GM12878 (cell line): ENCODE measurements at regions not wholly inside any gene's neighbourhood (a gene's known extent, or its start where the extent isn't known, plus 50 kb on each side); places are given as distances from the start of the nearest gene placed in this dataset.

Source experiments
- ATAC-seq: fragments of 200-7000 bp; cut with Tn5 transposase; 3 replicates; pipeline ENCODE4 v1.9.1; 2020; ENCODE audit warnings: mild to moderate bottlenecking, moderate library complexity
- BruUV-seq: library from RNA; stranded (reverse); fragments of 400-500 nt; replicated peaks from 2 replicates; lab custom pipeline; 2021; lab: Mats Ljungman, UMichigan
- CTCF ChIA-PET: fragments of 300-600 bp; sonication (Branson Sonifier 250); formaldehyde crosslinking; extraction: SDS; loops from one replicate; lab custom pipeline; 2021; ENCODE audit warnings: inconsistent platforms; lab: Yijun Ruan, JAX
- POLR2A ChIA-PET: fragments of 350-600 bp; formaldehyde crosslinking; extraction: SDS; loops from one replicate; lab custom pipeline; 2021; ENCODE audit warnings: inconsistent platforms; lab: Charles Lee
- RAD21 ChIA-PET: fragments of 300-600 bp; sonication (Branson Sonifier 250); formaldehyde crosslinking; loops from one replicate; lab custom pipeline; 2023; ENCODE audit warnings: antibody characterized with exemption; ENCODE audit not compliant: unreplicated experiment; lab: Charles Lee
- SMC1A ChIA-PET: fragments of 300-600 bp; sonication (Branson Sonifier 250); formaldehyde crosslinking; loops from one replicate; lab custom pipeline; 2023; ENCODE audit not compliant: unreplicated experiment, uncharacterized antibody; lab: Charles Lee
- DNase-seq: peaks from one replicate; pipeline ENCODE4 v3.0.0-alpha.2; 2011; ENCODE audit warnings: low read depth, low spot score
- FAIRE-seq: peaks from 3 replicates; lab custom pipeline; 2011; peaks lifted over from hg19 to GRCh38; lab: Jason Lieb, UNC
- H2AFZ ChIP-seq: 2 replicates; pipeline ENCODE4 v1.6.0; 2011; ENCODE audit warnings: low read depth, low read length, control low read depth; ENCODE audit not compliant: control insufficient read depth
- H3K27ac ChIP-seq: 2 replicates; pipeline ENCODE4 v1.5.1; 2011; ENCODE audit warnings: control low read depth; ENCODE audit not compliant: control insufficient read depth, insufficient read depth
- H3K27me3 ChIP-seq, 2 experiments: replicated peaks in 1 of 2; 2 replicates each; pipeline versions ENCODE4 v1.6.0 to v1.6.1; 2011; ENCODE audit warnings: low read length in 1 of 2; ENCODE audit not compliant: control insufficient read depth in 2 of 2, insufficient read depth in 2 of 2
- H3K36me3 ChIP-seq, 2 experiments: 2 replicates each; pipeline ENCODE4 v1.5.1; 2011; ENCODE audit warnings: low read length in 1 of 2; ENCODE audit not compliant: control insufficient read depth in 2 of 2, insufficient read depth in 2 of 2
- H3K4me1 ChIP-seq: 2 replicates; pipeline ENCODE4 v1.6.1; 2011; ENCODE audit warnings: mild to moderate bottlenecking, low read length, moderate library complexity, mixed read lengths; ENCODE audit not compliant: control insufficient read depth, insufficient read depth
- H3K4me2 ChIP-seq: 2 replicates; pipeline ENCODE4 v1.6.0; 2011; ENCODE audit warnings: control low read depth; ENCODE audit not compliant: control insufficient read depth, insufficient read depth
- H3K4me3 ChIP-seq: fragments of 200-600 bp; sonication (generic); 2 replicates; pipeline ENCODE4 v1.5.1; 2016
- H3K79me2 ChIP-seq: 2 replicates; pipeline ENCODE4 v1.6.0; 2011; ENCODE audit warnings: low read length; ENCODE audit not compliant: control insufficient read depth, insufficient read depth
- H3K9ac ChIP-seq: 2 replicates; pipeline ENCODE4 v1.8.0; 2011; ENCODE audit warnings: low read length, control low read depth, mixed read lengths; ENCODE audit not compliant: control insufficient read depth, insufficient read depth
- H3K9me3 ChIP-seq: replicated peaks from 3 replicates; pipeline ENCODE4 v1.5.1; 2011; ENCODE audit warnings: mild to moderate bottlenecking, low read length; ENCODE audit not compliant: control insufficient read depth, insufficient read depth
- H4K20me1 ChIP-seq: 2 replicates; pipeline ENCODE4 v1.6.0; 2011; ENCODE audit not compliant: control insufficient read depth, insufficient read depth
- NR2F1 ChIP-seq: fragments of 450-650 bp; conservative IDR thresholded peaks from 2 replicates; pipeline ENCODE4 v1.6.1; 2017; ENCODE audit warnings: mild to moderate bottlenecking
- POLR2AphosphoS2 ChIP-seq: IDR thresholded peaks from 2 replicates; pipeline ENCODE4 v1.6.1; 2011; ENCODE audit warnings: low read depth, mild to moderate bottlenecking, low read length, improper control_type of control experiment, moderate library complexity
- SMC3 ChIP-seq: IDR thresholded peaks from 2 replicates; pipeline ENCODE4 v1.6.1; 2011; ENCODE audit warnings: low read length, improper control_type of control experiment, borderline replicate concordance
- SREBF2 ChIP-seq: IDR thresholded peaks from 2 replicates; pipeline ENCODE4 v1.6.1; 2012; ENCODE audit warnings: mild to moderate bottlenecking, low read length
- YBX1 ChIP-seq: fragments of 450-650 bp; IDR thresholded peaks from 2 replicates; pipeline ENCODE4 v1.6.1; 2016; ENCODE audit warnings: antibody characterized with exemption
- ZNF217 ChIP-seq: fragments of 450-650 bp; IDR thresholded peaks from 2 replicates; pipeline ENCODE4 v1.6.1; 2017; ENCODE audit warnings: antibody characterized with exemption, mild to moderate bottlenecking
- ZNF24 ChIP-seq: fragments of 450-650 bp; IDR thresholded peaks from 2 replicates; pipeline ENCODE4 v1.6.1; 2017; ENCODE audit warnings: antibody characterized with exemption, mild to moderate bottlenecking
- ZNF274 ChIP-seq: IDR thresholded peaks from one replicate; pipeline ENCODE4 v1.8.0; 2011; ENCODE audit not compliant: insufficient read length, insufficient read depth
- WGBS: methylation state at CpG from one replicate; pipeline ENCODE4 v1.1.6; 2016; ENCODE audit warnings: low lambda C conversion rate; ENCODE audit not compliant: insufficient replicate concordance, insufficient coverage; ENCODE audit errors: missing lambda C conversion rate; 5-methylcytosine and 5-hydroxymethylcytosine counted together
- in situ Hi-C: fragments of 300-500 bp; cut with MboI; formaldehyde crosslinking; loops from 9 replicates; pipeline ENCODE4 v1.14.3; 2018; ENCODE audit warnings: mixed read lengths
- intact Hi-C: fragments of 100-400 bp; cut with micrococcal nuclease; formaldehyde crosslinking; loops from one replicate; pipeline ENCODE4 v1.14.2; 2022; ENCODE audit not compliant: unreplicated experiment
- TF ChIP-seq, protein P1 (sequence below): IDR thresholded peaks from 2 replicates; pipeline ENCODE4 v1.6.1; 2011; ENCODE audit warnings: mild to moderate bottlenecking, low read depth, low read length, moderate library complexity; ENCODE audit not compliant: insufficient replicate concordance
- TF ChIP-seq, protein P2 (sequence below): fragments of 450-650 bp; IDR thresholded peaks from 2 replicates; pipeline ENCODE4 v1.6.1; 2017; ENCODE audit warnings: antibody characterized with exemption, mild to moderate bottlenecking, moderate library complexity
- TF ChIP-seq, protein P3 (sequence below): fragments of 450-650 bp; IDR thresholded peaks from 2 replicates; pipeline ENCODE4 v1.6.1; 2017; ENCODE audit warnings: borderline replicate concordance

DNA sequence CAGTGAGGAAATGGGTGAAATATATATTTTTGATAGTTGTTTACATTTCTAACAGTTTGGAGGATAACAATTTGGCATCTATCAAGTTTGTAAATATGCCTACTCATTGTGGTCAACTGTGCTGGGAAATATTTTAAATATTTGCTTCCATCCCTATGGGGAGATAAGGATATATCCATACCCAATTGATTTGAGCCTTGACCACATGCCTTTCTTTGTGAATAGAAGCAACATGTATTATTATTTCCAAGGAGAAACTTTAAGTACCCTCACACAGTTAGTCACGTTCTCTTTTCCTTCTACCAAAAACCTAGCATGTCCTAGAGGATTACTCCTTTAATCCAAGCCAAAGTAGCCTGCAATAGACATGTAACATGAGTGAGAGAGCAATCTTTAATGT, 245.4 kb upstream of the CBLB start:
- no peak overlapping the region for H2AFZ ChIP-seq
- WGBS: 100% methylated on average over 1 of the region's 1 CpG
- ATAC-seq: no peak
- H3K4me3 ChIP-seq: no peak overlapping the region
- H4K20me1 ChIP-seq: no peaks in the 10 kb centered on the region
- ChIA-PET SMC1A (no interaction called here), RAD21 (no interaction called here), CTCF (no interaction called here), POLR2A (interaction anchor here (0.6 kb wide), 1 partner anchor 13 kb away, joined by 3 read pairs; no protein-coding TSS in a partner anchor)
- H3K9me3 ChIP-seq: no peaks in the 10 kb centered on the region; the same call in 2 of the 3 replicates
- no peak overlapping the region for H3K9ac ChIP-seq
- BruUV-seq: no TSS peak
- H3K4me2 ChIP-seq: no peak overlapping the region
- TF ChIP-seq, protein P1, sequence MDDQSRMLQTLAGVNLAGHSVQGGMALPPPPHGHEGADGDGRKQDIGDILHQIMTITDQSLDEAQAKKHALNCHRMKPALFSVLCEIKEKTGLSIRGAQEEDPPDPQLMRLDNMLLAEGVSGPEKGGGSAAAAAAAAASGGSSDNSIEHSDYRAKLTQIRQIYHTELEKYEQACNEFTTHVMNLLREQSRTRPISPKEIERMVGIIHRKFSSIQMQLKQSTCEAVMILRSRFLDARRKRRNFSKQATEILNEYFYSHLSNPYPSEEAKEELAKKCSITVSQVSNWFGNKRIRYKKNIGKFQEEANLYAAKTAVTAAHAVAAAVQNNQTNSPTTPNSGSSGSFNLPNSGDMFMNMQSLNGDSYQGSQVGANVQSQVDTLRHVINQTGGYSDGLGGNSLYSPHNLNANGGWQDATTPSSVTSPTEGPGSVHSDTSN: no peak
- TF ChIP-seq POLR2AphosphoS2: no peak
- TF ChIP-seq SMC3: no peak
- TF ChIP-seq ZNF274: no peak
- TF ChIP-seq ZNF217: no peak
- TF ChIP-seq NR2F1: no peak
- TF ChIP-seq, protein P2, sequence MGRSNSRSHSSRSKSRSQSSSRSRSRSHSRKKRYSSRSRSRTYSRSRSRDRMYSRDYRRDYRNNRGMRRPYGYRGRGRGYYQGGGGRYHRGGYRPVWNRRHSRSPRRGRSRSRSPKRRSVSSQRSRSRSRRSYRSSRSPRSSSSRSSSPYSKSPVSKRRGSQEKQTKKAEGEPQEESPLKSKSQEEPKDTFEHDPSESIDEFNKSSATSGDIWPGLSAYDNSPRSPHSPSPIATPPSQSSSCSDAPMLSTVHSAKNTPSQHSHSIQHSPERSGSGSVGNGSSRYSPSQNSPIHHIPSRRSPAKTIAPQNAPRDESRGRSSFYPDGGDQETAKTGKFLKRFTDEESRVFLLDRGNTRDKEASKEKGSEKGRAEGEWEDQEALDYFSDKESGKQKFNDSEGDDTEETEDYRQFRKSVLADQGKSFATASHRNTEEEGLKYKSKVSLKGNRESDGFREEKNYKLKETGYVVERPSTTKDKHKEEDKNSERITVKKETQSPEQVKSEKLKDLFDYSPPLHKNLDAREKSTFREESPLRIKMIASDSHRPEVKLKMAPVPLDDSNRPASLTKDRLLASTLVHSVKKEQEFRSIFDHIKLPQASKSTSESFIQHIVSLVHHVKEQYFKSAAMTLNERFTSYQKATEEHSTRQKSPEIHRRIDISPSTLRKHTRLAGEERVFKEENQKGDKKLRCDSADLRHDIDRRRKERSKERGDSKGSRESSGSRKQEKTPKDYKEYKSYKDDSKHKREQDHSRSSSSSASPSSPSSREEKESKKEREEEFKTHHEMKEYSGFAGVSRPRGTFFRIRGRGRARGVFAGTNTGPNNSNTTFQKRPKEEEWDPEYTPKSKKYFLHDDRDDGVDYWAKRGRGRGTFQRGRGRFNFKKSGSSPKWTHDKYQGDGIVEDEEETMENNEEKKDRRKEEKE: no peak
- no peak for TF ChIP-seq ZNF24
- no peak for TF ChIP-seq SREBF2
- TF ChIP-seq, protein P3, sequence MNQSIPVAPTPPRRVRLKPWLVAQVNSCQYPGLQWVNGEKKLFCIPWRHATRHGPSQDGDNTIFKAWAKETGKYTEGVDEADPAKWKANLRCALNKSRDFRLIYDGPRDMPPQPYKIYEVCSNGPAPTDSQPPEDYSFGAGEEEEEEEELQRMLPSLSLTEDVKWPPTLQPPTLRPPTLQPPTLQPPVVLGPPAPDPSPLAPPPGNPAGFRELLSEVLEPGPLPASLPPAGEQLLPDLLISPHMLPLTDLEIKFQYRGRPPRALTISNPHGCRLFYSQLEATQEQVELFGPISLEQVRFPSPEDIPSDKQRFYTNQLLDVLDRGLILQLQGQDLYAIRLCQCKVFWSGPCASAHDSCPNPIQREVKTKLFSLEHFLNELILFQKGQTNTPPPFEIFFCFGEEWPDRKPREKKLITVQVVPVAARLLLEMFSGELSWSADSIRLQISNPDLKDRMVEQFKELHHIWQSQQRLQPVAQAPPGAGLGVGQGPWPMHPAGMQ: no peak
- TF ChIP-seq YBX1: no peak
- intact Hi-C loops (no loop called here), in situ Hi-C loops (no loop called here)
- no peaks in the 10 kb centered on the region for H3K36me3 ChIP-seq
- FAIRE-seq: no peak
- no peaks in the 10 kb centered on the region for H3K79me2 ChIP-seq
- DNase-seq: no peak
- H3K27me3 ChIP-seq: no peaks in the 10 kb centered on the region
- no peak overlapping the region for H3K27ac ChIP-seq
- no peaks in the 10 kb centered on the region for H3K4me1 ChIP-seq
